Peyer's patch (tissue), 4 donors: ENCODE measurements at regions not wholly inside any gene's neighbourhood (a gene's known extent, or its start where the extent isn't known, plus 50 kb on each side); places are given as distances from the start of the nearest gene placed in this dataset.

Experiments used
- DNase-seq, 3 donors: peaks; one replicate each; pipeline ENCODE4 v3.0.0-alpha.2; 2017 to 2019
- H3K27ac ChIP-seq, 4 donors: fragments of 200-600 bp; sonication (generic); one replicate each; pipeline ENCODE4 v1.5.1; 2016 to 2019
- H3K27me3 ChIP-seq, 2 donors: fragments of 200-600 bp; sonication (generic); one replicate each; pipeline ENCODE4 v1.5.1; 2019
- H3K36me3 ChIP-seq, 3 donors: fragments of 200-600 bp; sonication (generic); one replicate each; pipeline ENCODE4 v1.5.1; 2016 to 2019
- H3K4me1 ChIP-seq, 4 donors: fragments of 200-600 bp; sonication (generic); one replicate each; pipeline ENCODE4 v1.5.1; 2016 to 2019
- H3K4me3 ChIP-seq, 4 donors: fragments of 200-600 bp; sonication (generic); 1 replicate in 3 of 4; 2 replicates in 1 of 4; pipeline ENCODE4 v1.5.1; 2016 to 2019; ENCODE audit warnings: mild to moderate bottlenecking in 1 of 4
- H3K9me3 ChIP-seq, 4 donors: fragments of 200-600 bp; sonication (generic); one replicate each; pipeline ENCODE4 v1.5.1; 2016 to 2019; ENCODE audit warnings: mild to moderate bottlenecking in 1 of 4
- CTCF ChIP-seq, 6 experiments: fragments of 450-650 bp in 4 of 6; fragments of 200-600 bp in 2 of 6; sonication (generic) in 1 of 6; IDR thresholded peaks; one replicate each; pipeline ENCODE4 v1.5.1; 2017 to 2019; ENCODE audit warnings: antibody characterized with exemption in 6 of 6, mild to moderate bottlenecking in 3 of 6, moderate library complexity in 1 of 6
- POLR2A ChIP-seq, 2 donors: fragments of 450-650 bp; IDR thresholded peaks; one replicate each; pipeline ENCODE4 v1.5.1; 2017; ENCODE audit warnings: antibody characterized with exemption in 2 of 2, mild to moderate bottlenecking in 2 of 2, moderate library complexity in 2 of 2
- small RNA-seq, 2 donors: library from RNA; depleted of rRNA; stranded (forward); fragments of <200 nt; gene quantifications; one replicate each; pipeline ENCODE3, GENCODE V24; 2016

- no peak for DNase-seq
Observed at GRCh38 chr12:45675534-45675933, 54.0 kb upstream of the ARID2 start.

More at GRCh38 chr12:45675534-45675933, 54.0 kb upstream of the ARID2 start:
- Histone ChIP-seq H3K9me3 (no peaks in the 10 kb centered on the region), H3K27ac (no peak overlapping the region), H3K36me3 (no peaks in the 10 kb centered on the region), H3K4me3 (no peak overlapping the region), H3K4me1 (no peaks in the 10 kb centered on the region), H3K27me3 (no peaks in the 10 kb centered on the region)
- TF ChIP-seq CTCF (IDR thresholded peaks at IDR 0.05): no peak
- no peak for TF ChIP-seq POLR2A (IDR thresholded peaks at IDR 0.05)

Small RNA genes in the stretch of these regions (small RNA-seq; reads per million reads assigned to genes)
- gene RF00026: 0 reads per million in 2 donors
